ENCODE measurements at regions not wholly inside any gene's neighbourhood (a gene's known extent, or its start where the extent isn't known, plus 50 kb on each side); places are given as distances from the start of the nearest gene placed in this dataset.
"Not testable (repeated sequence)": the region's sequence is repeated elsewhere in the genome, so short reads cannot be mapped to it uniquely, and the experiment has no call there.

- DNase-seq (ENCODE audit: low spot score), result no peak
Measured at GRCh38 chr2:147607379-147607778, 237.4 kb upstream of the ACVR2A start.

GRCh38 chr2:147603876-147604275 lies 241.0 kb upstream of the ACVR2A start:
- DNase-seq (ENCODE audit: low spot score), result no peak

- DNase-seq (ENCODE audit: low spot score), result no peak
Measured at GRCh38 chr2:147603447-147603846, 241.4 kb upstream of the ACVR2A start.

- no peak for DNase-seq (ENCODE audit: low spot score)
Measured at GRCh38 chr2:147600646-147601045, 244.2 kb upstream of the ACVR2A start.

- DNase-seq (ENCODE audit: low spot score), result no peak
Measured at GRCh38 chr2:147600223-147600622, 244.6 kb upstream of the ACVR2A start.

GRCh38 chr2:147595200-147595599 lies 249.6 kb upstream of the ACVR2A start:
- no peak for DNase-seq (ENCODE audit: low spot score)

GRCh38 chr2:147594038-147594437 lies 250.8 kb upstream of the ACVR2A start:
- no peak for DNase-seq (ENCODE audit: low spot score)

- not testable (repeated sequence) for DNase-seq (ENCODE audit: low spot score)
Measured at GRCh38 chr2:147592784-147593183, 252.0 kb upstream of the ACVR2A start.

GRCh38 chr2:147589127-147589526 lies 255.7 kb upstream of the ACVR2A start:
- no peak for DNase-seq (ENCODE audit: low spot score)

GRCh38 chr2:147588191-147588590 lies 256.6 kb upstream of the ACVR2A start:
- no peak for DNase-seq (ENCODE audit: low spot score)

- no peak for DNase-seq (ENCODE audit: low spot score)
Measured at GRCh38 chr2:147578529-147578928, 266.3 kb upstream of the ACVR2A start.

GRCh38 chr2:147577998-147578380 lies 266.8 kb upstream of the ACVR2A start:
- DNase-seq (ENCODE audit: low spot score), result no peak

- DNase-seq (ENCODE audit: low spot score), result no peak
Measured at GRCh38 chr2:147577323-147577997, 267.4 kb upstream of the ACVR2A start.

- no peak for DNase-seq (ENCODE audit: low spot score)
Measured at GRCh38 chr2:147575106-147575505, 269.7 kb upstream of the ACVR2A start.

- no peak for DNase-seq (ENCODE audit: low spot score)
Measured at GRCh38 chr2:147572622-147573021, 272.2 kb upstream of the ACVR2A start.

GRCh38 chr2:147569426-147569825 lies 275.4 kb upstream of the ACVR2A start:
- DNase-seq (ENCODE audit: low spot score), result no peak

- DNase-seq (ENCODE audit: low spot score), result no peak
Measured at GRCh38 chr2:147568109-147568508, 276.7 kb upstream of the ACVR2A start.

GRCh38 chr2:147567136-147567535 lies 277.7 kb upstream of the ACVR2A start:
- no peak for DNase-seq (ENCODE audit: low spot score)

- no peak for DNase-seq (ENCODE audit: low spot score)
Measured at GRCh38 chr2:147560810-147561535, 283.9 kb upstream of the ACVR2A start.

GRCh38 chr2:147559070-147559725 lies 285.6 kb upstream of the ACVR2A start:
- DNase-seq (ENCODE audit: low spot score), result no peak

- no peak for DNase-seq (ENCODE audit: low spot score)
Measured at GRCh38 chr2:147558620-147559019, 286.2 kb upstream of the ACVR2A start.

GRCh38 chr2:147554521-147555107 lies 290.2 kb upstream of the ACVR2A start:
- DNase-seq (ENCODE audit: low spot score), result no peak

- no peak for DNase-seq (ENCODE audit: low spot score)
Measured at GRCh38 chr2:147553775-147554271, 291.0 kb upstream of the ACVR2A start.

Data from iPS-NIHi11 (cell line).